ENCODE measurements at regions not wholly inside any gene's neighbourhood (a gene's known extent, or its start where the extent isn't known, plus 50 kb on each side); places are given as distances from the start of the nearest gene placed in this dataset.

- Mint-ChIP-seq H3K4me3 (no peak overlapping the region), H3K4me1 (ENCODE audit: low read depth) (peaks cover 28% of the 10 kb centered on the region), H3K27me3 (ENCODE audit: insufficient read depth) (no peaks in the 10 kb centered on the region), H3K36me3 (ENCODE audit: low read depth) (no peaks in the 10 kb centered on the region), H3K9me3 (no peaks in the 10 kb centered on the region), H3K27ac (no peak overlapping the region)
- no peak for DNase-seq
- no peak for TF ChIP-seq CTCF (IDR thresholded peaks at IDR 0.05)
These were observed 280.7 kb downstream of the LPIN1 start for GRCh38 chr2:12027136-12027535.

GRCh38 chr2:12031866-12032265 is 285.4 kb downstream of the LPIN1 start:
- H3K27me3 Mint-ChIP-seq (ENCODE audit: insufficient read depth), result no peaks in the 10 kb centered on the region; the same call in 1 of the 2 replicates
- H3K27ac Mint-ChIP-seq, result no peak overlapping the region
- no peak overlapping the region for H3K4me3 Mint-ChIP-seq
- H3K9me3 Mint-ChIP-seq, result no peaks in the 10 kb centered on the region
- peaks cover 36% of the 10 kb centered on the region for H3K4me1 Mint-ChIP-seq (ENCODE audit: low read depth)
- no peak for DNase-seq
- no peaks in the 10 kb centered on the region for H3K36me3 Mint-ChIP-seq (ENCODE audit: low read depth)
- TF ChIP-seq CTCF (IDR thresholded peaks at IDR 0.05), result no peak

- peaks cover 36% of the 10 kb centered on the region for H3K4me1 Mint-ChIP-seq (ENCODE audit: low read depth)
- H3K9me3 Mint-ChIP-seq, result no peaks in the 10 kb centered on the region
- TF ChIP-seq CTCF (IDR thresholded peaks at IDR 0.05), result 0 out of 2 replicates have a peak, but pooled peaks have one; percentile 10
- H3K27ac Mint-ChIP-seq, result no peak overlapping the region
- no peaks in the 10 kb centered on the region; the same call in 1 of the 2 replicates for H3K27me3 Mint-ChIP-seq (ENCODE audit: insufficient read depth)
- no peak overlapping the region for H3K4me3 Mint-ChIP-seq
- no peak for DNase-seq
- H3K36me3 Mint-ChIP-seq (ENCODE audit: low read depth), result no peaks in the 10 kb centered on the region
These were observed 286.0 kb downstream of the LPIN1 start for GRCh38 chr2:12032398-12032797.

GRCh38 chr2:12032975-12033374 is 286.5 kb downstream of the LPIN1 start:
- H3K27me3 Mint-ChIP-seq (ENCODE audit: insufficient read depth), result no peaks in the 10 kb centered on the region; the same call in 1 of the 2 replicates
- H3K36me3 Mint-ChIP-seq (ENCODE audit: low read depth), result no peaks in the 10 kb centered on the region
- DNase-seq, result no peak
- H3K4me1 Mint-ChIP-seq (ENCODE audit: low read depth), result peaks cover 36% of the 10 kb centered on the region
- H3K27ac Mint-ChIP-seq, result peak overlapping the region; percentile 2; the same call in 1 of the 2 replicates
- no peak overlapping the region; the same call in 1 of the 2 replicates for H3K4me3 Mint-ChIP-seq
- no peaks in the 10 kb centered on the region; the same call in 1 of the 2 replicates for H3K9me3 Mint-ChIP-seq
- TF ChIP-seq CTCF (IDR thresholded peaks at IDR 0.05), result no peak

- no peak overlapping the region for H3K27ac Mint-ChIP-seq
- H3K36me3 Mint-ChIP-seq (ENCODE audit: low read depth), result peaks cover under 1% of the 10 kb centered on the region; the same call in 1 of the 2 replicates
- H3K4me3 Mint-ChIP-seq, result no peak overlapping the region; the same call in 1 of the 2 replicates
- H3K27me3 Mint-ChIP-seq (ENCODE audit: insufficient read depth), result no peaks in the 10 kb centered on the region; the same call in 1 of the 2 replicates
- TF ChIP-seq CTCF (IDR thresholded peaks at IDR 0.05), result no peak
- H3K4me1 Mint-ChIP-seq (ENCODE audit: low read depth), result peaks cover 36% of the 10 kb centered on the region
- H3K9me3 Mint-ChIP-seq, result peaks cover 2% of the 10 kb centered on the region
- DNase-seq, result no peak
These were observed 287.1 kb downstream of the LPIN1 start for GRCh38 chr2:12033494-12033893.

- Mint-ChIP-seq H3K4me1 (ENCODE audit: low read depth) (peaks cover 36% of the 10 kb centered on the region), H3K9me3 (peaks cover 11% of the 10 kb centered on the region), H3K27me3 (ENCODE audit: insufficient read depth) (peaks cover 2% of the 10 kb centered on the region; the same call in 1 of the 2 replicates), H3K27ac (no peak overlapping the region), H3K4me3 (no peak overlapping the region), H3K36me3 (ENCODE audit: low read depth) (peaks cover 9% of the 10 kb centered on the region)
- no peak for TF ChIP-seq CTCF (IDR thresholded peaks at IDR 0.05)
- no peak for DNase-seq
These were observed 287.9 kb downstream of the LPIN1 start for GRCh38 chr2:12034382-12034781.

Measured in HFFc6 (cell line).